Tibial nerve (tissue), 4 donors: ENCODE measurements at regions not wholly inside any gene's neighbourhood (a gene's known extent, or its start where the extent isn't known, plus 50 kb on each side); places are given as distances from the start of the nearest gene placed in this dataset.

ENCODE experiments used
- CTCF ChIP-seq, 5 experiments: fragments of 200-600 bp in 3 of 5; fragments of 450-650 bp in 2 of 5; sonication (generic) in 3 of 5; IDR thresholded peaks; one replicate each; pipeline ENCODE4 v1.5.1; 2016 to 2019; ENCODE audit warnings: antibody characterized with exemption in 5 of 5, mild to moderate bottlenecking in 3 of 5, moderate library complexity in 2 of 5
- EP300 ChIP-seq, 2 donors: sonication (generic); formaldehyde crosslinking; IDR thresholded peaks; one replicate each; pipeline ENCODE4 v1.6.1; 2017; ENCODE audit warnings: antibody characterized with exemption in 2 of 2, mild to moderate bottlenecking in 1 of 2
- POLR2A ChIP-seq, 2 donors: fragments of 450-650 bp; IDR thresholded peaks; one replicate each; pipeline ENCODE4 v1.6.1; 2017; ENCODE audit warnings: antibody characterized with exemption in 2 of 2, mild to moderate bottlenecking in 2 of 2, moderate library complexity in 2 of 2

- TF ChIP-seq CTCF (IDR thresholded peaks at IDR 0.05) (no peak), POLR2A (IDR thresholded peaks at IDR 0.05) (no peak), EP300 (IDR thresholded peaks at IDR 0.05) (no peak)
Observed at GRCh38 chr11:110979696-110980095, 265.8 kb upstream of the POU2AF2 start.
